ENCODE measurements at regions not wholly inside any gene's neighbourhood (a gene's known extent, or its start where the extent isn't known, plus 50 kb on each side); places are given as distances from the start of the nearest gene placed in this dataset.
"Not testable (repeated sequence)": the region's sequence is repeated elsewhere in the genome, so short reads cannot be mapped to it uniquely, and the experiment has no call there.

DNA sequence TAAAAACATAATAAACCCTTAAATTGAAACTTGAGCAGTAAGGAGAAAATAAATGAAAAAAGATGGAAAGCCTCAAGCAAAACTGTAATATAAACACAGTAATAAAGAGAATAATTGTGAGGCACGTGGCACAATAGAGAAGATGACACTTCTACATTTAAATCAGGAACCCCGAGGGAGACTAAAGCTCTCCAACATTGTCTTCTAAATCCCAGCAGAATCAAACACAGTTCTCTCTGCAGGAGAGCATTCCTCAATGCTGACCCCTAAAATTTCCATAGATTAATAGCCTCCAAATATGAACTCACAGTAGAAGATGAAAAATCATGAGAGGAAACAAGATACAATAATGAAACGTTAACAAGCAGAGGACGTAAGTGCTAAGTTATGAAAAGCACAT is 721.2 kb upstream of the COX7C start:
- DNase-seq = no peak

DNA sequence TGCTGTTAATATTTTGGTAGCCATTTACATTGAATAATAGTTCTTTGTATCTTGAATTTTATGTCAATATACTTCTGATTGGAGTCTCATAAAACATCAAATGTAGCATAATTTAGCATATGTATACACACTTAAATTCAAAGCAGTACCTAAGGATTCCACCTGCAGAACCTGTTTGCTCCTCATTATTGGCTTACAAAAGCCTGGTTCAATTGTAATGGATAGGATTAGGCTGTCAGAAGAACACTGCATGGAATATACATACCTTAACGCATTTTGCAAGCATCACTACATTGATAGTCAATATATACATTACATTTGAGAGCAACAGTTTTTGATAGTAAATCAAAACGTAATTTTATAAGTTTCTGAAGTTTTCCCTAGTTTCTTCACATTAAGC is 711.3 kb upstream of the COX7C start:
- DNase-seq = no peak

DNA sequence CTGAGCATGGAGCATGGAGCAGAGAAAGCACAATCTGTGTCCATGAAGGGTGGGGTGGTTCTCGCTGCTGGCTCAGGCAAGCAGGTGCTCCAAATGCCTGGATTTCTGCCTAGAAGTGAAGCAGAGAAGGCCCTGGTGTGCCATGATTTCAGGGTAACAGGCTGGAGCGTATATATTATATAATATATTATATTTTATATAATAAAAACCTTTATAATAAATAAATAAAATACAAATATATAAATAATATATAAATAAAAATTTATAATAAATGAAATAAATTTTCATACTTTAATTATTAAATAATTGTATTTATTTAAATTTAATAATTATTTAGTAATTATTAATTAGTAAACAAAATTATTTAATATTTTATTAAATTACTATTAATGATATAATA is 707.4 kb upstream of the COX7C start:
- DNase-seq = no peak

DNA sequence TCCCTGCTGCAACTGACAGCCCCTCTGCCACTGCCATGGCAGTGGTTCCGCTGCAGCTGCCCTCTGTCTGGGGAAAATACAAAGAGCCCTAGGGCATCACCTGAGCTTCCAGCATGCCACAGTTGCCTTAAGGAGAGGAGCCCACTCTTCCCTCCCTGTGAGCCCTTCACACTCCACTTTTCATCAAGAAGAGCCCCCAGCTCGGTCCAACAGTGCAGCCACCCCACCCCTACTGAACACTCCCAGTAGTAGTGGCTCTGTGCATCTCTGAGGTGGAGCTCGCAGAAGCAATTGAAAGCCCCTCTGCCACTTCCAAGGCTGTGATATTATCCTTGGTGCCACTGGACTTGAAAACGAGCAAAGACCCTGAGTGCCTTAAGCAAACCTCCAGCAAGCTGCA is 696.8 kb upstream of the COX7C start:
- DNase-seq = no peak

DNA sequence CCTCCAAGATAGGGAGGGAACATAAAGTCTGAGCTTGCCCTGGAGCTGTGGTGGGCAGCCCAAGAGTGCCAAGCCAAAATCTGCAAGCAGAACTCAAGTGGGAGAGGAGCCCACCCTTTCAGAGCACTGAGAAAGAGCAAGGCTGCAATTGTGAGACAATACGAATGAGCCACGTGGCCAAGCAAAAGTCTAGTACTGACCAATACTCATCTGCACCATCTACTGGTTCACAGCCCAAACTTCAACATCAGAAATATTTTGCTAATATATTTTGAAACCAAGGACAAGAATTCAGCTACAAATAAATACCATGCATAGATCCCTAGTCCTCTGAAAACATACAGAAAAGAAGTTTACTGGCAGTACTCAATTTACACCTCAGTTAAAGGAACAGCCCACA is 696.2 kb upstream of the COX7C start:
- no peak for DNase-seq

DNA sequence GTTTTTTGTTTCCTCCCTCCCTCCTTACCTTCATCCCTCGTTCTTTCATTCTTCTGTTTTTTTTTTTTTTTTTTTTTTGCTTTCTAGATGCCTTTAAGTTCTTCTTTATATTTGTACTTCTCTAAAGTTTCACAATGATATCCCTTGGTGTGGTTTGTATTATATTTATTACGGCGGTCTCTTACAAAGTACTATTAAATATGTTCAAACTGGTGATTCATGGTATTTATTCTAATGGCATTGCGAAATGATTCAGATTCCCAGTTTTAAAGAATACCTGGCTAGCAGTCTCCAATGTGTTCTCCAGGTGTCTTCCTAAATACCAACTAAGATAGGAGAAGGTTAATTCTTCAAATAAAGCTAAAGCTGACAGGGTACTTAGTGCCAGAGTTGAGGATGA is 690.1 kb upstream of the COX7C start:
- DNase-seq = no peak

DNA sequence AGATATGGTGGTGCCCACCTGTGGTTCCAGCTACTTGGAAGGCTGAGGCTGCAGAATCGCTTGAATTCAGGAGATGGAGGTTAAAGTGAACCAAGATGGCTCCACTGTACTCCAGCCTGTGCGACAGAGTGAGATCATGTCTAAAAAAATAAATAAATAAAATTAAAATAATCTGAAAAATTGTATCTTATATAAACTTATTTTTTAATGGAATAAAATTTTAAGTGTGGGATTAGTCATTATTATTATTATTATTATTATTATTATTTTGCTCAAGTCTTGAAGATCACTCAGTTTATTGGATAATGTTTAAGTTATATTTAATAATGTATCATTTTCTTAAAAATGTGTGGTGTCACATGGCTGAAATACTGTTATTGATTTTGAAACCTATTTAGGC is 688.0 kb upstream of the COX7C start:
- DNase-seq = no peak

DNA sequence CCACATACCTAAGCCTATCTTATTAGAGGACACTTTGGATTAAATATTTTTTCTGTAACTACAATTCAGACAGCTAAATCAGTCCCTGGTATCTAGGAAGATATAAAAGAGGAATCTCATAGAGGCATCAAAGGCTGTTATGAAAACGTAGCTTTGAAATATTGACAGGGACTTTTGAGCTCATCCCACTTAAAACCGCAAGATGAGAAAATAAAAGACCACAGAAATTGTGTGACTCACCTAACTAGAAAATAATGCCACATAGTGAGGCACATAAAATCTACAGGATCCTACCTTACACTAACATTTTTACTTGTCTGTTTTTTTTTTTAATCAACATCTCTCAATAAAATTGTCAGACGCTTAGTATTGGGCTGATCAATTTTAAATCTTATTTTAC is 686.5 kb upstream of the COX7C start:
- no peak for DNase-seq

DNA sequence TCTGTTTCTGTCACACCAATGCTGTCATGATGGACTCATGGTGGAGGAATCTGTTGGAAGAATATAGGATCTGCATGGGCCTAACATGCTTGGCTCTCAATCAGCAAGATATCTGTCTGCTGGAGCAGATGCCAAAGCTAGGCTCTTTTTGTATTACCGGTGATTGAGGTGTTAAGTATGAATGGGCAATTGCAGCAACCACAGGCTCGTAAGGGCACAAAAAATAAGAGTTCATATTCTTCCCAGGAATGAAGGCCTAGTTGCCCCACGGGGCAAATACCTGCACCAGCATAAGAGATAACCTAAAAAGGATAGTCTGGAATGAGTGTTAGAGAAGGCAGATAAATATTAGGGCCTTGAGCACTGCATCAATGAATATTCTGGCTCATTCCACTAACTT is 679.5 kb upstream of the COX7C start:
- DNase-seq = no peak

DNA sequence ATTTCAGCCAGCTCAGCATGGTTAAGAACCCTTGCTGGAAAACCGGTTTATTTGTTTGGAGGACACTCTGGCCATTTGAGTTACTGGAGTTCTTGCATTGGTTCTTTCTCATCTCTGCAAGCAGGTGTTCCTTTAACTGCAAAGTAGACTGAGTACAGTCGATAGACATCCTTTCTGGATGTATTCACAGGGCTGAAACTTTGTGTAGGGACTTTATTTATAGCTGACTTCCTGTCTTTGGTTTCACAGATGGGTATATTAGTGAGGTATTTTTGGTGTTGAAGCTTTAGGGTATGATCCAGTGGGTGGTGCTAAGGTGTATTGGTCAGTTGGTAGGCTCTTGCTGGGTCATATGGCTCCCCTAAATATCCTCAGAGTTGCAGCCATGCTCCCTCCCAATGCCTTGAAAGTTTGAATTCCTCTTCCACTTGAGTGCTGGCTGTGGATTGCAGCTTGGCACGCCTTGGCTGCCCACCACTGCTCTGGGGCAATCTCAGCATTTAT is 666.0 kb upstream of the COX7C start:
- no peak for DNase-seq

DNA sequence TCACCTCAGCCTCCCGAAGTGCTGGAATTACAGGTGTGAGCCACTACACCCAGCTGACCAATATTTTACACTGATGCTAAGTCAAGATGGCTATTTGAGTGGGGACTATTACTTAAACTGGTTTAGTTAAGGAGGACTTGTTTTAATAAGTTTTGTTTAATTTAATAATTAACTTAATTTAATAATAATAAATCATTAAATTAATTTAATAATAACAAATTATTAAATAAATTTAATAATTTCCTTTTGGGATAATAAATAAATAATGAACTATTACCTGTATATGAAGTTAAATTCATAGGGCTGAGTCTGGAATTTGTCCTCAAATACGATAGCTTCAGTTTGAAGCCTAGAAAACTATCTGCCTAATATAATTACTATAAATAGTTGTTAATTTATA is 665.1 kb upstream of the COX7C start:
- no peak for DNase-seq

DNA sequence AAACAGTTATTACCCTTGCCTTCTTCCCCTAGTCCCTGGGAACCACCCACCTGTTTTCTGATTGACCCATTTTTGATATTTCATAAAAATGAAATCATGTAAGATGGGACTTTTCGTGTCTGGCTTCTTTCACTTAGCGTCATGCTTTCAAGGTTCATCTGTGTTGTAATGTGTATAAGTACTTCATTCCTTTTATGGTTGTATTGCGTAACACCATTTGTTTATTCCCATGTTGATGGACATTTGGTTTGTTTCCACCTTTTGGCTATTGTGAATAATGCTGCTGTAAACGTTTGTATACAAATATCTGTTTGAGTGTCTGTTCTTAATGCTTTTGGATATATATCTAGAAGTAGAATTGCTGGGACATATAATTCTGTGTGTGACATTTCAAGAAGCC is 650.1 kb upstream of the COX7C start:
- DNase-seq = no peak

DNA sequence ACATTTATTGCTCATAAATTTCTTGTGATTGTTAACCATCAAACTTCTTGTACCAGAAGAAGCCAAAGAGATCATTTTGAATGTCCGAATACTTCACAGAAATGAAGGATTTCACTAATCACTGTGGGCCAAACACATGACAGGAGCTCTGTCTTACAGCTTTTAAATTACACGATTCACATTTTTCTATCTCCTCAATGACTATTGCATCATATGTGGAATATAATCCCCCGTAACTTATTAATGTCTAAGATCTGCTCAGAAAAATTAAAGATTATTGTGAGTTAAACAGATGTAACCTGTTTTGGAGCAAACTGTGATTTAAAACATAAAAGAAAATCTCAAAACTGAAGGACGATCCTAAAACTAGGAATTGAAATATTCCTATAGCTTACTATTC is 645.2 kb upstream of the COX7C start:
- no peak for DNase-seq

DNA sequence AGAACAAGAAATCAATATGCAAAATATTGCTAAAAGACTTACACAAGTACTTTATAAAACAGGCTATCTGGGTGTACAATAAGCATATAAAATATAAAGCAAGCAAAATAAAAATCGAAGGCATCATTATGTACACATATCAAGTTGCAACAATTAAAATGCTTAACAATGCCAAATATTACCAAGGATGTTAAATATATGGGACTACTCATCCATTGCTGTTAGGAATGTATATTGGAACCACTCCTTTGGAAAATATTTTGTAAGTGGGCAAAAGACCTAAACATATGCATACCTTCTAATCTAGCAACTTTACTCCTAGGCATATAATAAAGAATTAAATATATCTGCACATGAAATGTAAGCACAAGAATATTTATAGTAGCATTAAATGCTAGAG is 632.6 kb upstream of the COX7C start:
- DNase-seq = no peak

DNA sequence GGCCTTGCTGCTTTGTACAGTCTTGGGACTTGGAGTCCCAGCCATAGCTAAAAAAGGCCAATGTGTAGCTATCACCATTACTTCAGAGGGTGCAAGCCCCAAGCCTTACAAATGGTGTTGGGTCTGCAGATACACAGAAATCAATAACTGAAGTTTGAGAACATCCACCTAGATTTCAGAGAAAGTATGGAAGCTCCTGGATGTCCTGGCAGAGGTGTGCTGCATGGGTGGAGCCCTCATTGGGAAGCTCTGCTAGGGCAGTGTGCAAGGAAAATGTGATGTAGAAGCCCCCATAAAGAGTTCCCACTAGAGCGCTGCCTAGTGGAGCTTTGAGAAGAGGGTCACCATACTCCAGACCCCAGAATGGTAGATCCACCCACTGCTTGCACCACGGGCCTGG is 626.7 kb upstream of the COX7C start:
- DNase-seq = no peak

DNA sequence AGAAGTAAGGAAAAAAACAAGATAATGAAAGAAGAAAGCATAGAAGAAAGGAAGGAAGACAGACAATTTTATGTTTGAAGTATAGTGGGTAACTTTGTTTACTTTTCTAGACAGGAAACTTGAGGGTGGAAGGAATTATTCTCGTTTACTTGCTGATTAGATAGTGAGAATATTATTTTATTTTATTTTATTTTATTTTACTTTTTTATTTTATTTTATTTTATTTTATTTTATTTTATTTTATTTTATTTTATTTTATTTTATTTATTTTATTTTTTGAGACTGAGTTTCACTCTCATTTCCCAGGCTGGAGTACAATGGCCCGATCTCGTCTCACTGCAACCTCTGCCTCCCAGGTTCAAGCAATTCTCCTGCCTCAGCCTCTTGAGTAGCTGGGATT is 623.1 kb upstream of the COX7C start:
- not testable (repeated sequence) for DNase-seq

DNA sequence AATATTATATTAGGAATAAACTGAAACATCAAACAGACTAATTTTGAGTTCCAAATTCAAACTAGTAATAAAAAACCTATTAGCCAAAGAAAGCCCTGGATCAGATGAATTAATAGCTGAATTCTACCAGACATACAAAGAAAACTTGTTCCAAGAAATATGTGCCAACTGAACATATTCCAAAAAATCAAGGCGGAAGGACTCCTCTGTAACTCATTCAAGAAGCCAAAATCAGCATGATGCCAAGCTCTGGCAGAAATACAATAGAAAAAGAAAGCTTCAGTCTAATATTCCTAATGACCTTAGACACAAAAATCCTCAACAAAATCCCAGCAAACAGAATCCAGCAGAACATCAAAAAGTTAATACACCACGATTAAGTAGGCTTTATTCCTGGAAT is 619.1 kb upstream of the COX7C start:
- no peak for DNase-seq

DNA sequence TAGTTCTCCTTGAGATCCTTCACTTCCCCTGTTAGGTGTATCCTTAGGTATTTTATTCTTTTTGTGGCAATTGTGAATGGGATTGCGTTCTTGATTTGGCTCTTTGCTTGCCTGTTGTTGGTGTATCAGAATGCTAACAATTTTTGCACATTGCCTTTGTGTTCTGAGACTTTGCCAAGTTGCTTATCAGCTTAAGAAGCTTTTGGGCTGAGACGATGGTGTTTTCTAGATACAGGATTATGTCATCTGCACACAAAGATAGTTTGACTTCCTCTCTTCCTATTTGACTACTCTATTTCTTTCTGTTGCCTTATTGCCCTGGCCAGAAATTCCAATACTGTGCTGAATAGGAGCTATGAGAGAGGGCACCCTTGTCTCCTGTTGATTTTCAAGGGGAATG is 609.4 kb upstream of the COX7C start:
- no peak for DNase-seq

DNA sequence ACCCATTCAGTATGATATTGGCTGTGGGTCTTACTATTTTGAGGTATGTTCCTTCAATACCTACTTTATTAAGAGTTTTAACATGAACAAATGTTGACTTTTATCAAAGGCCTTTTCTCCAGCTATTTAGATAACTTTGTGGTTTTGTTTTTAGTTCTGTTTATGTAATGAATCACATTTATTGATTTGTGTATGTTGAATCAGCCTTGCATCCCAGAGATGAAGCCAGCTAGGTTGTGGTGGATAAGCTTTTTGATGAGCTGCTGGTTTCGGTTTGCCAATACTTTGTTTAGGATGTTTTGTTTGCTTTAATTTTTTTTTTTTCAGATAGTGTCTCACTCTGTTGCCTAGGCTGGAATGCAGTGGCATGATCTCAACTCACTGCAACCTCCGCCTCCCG is 609.0 kb upstream of the COX7C start:
- DNase-seq = no peak

DNA sequence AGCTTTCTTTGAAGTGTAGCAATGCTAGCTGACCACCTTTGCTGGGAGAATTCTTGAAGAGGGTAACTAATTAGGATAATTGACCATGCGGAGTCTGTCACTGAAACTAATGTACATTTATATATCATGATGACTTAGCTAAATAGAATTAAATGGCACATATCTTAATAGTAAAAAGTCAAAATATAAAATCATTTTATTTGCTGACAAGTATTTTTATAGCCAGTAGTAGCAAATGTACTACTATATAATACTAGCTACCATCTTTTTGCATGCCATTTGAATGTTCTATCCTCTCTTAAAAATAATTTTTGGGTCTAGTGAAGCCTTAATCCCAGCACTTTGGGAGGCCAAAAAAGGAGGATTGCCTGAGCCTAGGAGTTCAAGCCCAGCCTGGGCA is 605.8 kb upstream of the COX7C start:
- no peak for DNase-seq

DNA sequence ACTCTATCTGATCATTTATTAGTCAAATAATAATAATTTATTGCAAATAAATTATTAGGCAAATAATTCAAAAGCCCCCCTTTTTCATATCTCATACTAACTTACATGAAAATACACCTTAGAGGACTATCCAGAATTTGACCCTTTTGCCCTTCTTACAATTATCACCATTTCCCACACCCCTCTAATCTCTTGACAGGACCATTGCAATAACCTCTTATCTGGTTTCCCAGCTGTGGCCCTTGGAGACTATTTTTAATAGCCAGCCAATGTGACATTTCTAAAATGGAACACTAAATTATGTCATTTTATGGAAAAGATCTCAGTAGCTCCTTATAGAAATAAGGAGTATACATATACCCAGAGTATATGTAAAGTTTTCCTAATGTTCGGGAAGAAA is 588.4 kb upstream of the COX7C start:
- no peak for DNase-seq

DNA sequence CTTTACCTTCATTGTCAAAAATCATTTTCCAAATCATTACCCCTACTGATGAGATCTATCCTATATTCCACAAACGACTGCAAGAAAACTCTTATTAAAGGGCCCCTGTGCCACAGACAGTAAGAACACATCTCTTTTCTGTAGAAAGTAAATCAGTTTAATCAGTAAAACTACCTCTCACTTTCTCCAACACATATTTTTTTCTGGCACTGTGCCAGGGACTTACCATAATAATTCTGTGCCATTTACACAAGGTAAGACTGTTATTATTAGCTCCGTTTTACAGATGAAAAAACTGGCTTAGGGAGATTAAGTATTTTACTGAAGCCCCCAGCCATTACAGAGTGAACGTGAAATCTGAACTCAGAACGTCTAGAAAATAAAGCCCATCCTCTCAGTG is 587.0 kb upstream of the COX7C start:
- no peak for DNase-seq

DNA sequence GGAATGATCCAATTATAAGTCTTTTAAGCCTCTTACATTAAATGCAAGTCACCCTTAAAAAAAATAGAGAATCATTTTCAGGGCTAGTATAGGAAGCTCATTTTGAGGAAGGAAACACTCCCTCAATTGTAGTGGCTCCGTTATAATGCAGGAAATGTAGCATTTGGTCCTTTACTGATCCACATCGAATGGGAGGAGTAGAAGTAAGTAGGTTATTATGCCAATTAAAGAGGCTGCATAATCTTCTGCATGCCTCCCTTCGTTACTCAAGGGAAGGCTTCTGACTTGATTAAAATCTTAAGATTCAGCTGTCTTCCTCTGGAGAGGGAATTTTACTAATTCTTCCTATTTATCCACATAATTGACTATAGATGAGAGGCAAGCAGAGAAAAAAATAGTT is 579.2 kb upstream of the COX7C start:
- no peak for DNase-seq

DNA sequence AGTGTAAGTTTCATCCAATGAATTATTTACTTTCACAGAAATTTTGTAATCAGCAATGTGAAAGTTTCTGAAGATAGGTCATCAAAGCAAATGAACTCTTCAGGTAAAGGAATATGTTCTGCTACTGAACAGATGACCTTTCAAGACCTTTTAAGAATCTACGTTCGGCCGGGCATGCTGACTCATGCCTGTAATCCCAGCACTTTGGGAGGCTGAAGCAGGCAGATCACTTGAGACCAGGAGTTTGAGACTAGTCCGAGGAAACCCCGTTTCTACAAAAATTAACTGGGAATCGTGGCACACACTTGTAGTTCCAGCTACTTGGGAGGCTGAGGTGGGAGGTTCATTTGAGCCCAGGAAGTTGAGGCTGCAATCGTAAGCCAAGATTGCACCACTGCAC is 578.4 kb upstream of the COX7C start:
- DNase-seq = no peak

DNA sequence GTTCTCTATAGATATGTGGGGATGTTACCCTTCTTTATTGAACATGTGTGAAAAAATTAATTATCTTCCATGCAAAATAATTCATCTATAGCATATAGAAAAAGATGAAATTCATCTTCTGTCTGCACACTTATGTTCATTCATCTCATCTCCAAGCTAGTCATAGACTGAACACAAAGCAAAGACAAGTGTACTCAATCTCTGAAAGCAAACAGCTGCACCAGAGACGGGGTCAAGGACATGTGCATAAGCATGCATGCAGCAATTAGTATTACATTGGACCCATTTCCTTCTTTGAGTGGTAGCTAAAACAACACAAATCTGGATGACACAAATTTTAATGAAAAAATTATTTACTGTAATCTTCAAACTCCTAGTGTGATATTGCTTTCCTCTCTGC is 547.0 kb upstream of the COX7C start:
- no peak for DNase-seq

DNA sequence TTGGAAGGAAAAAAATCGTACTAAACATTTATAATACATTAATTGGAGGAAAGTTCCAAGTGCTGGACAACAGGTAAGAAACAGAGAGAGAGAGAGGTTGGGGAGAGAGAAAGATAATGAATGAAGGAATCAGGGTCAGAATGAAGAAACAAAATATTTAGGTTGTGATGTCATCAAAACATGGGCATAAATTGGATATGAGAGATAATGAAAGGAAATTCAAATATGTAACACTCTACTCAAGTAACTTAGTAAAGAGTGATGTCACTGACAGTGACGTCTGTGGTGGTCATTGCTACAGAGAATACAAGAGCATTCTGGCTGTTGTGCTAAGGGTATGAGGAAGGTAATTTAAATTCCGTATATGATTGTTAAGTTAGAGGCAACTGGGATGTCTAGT is 543.4 kb upstream of the COX7C start:
- no peak for DNase-seq
